WTC11 (cell line): ENCODE measurements at regions not wholly inside any gene's neighbourhood (a gene's known extent, or its start where the extent isn't known, plus 50 kb on each side); places are given as distances from the start of the nearest gene placed in this dataset.

Source experiments
- ATAC-seq: fragments of 200-7000 bp; cut with Tn5 transposase; 2 replicates; pipeline ENCODE4 v1.10.0; 2021; ENCODE audit warnings: mild to moderate bottlenecking, moderate library complexity
- CTCF ChIA-PET: fragments of 300-600 bp; sonication (Branson Sonifier 250); formaldehyde crosslinking; loops from one replicate; lab custom pipeline; 2021; ENCODE audit warnings: antibody characterized with exemption; lab: Charles Lee
- POLR2A ChIA-PET: fragments of 350-600 bp; sonication (Branson Sonifier 250); formaldehyde crosslinking; loops from one replicate; lab custom pipeline; 2021; ENCODE audit warnings: antibody characterized with exemption; lab: Charles Lee
- DNase-seq: peaks from one replicate; pipeline ENCODE4 v3.0.0; 2021; ENCODE audit warnings: low spot score
- H3K27ac Mint-ChIP-seq: 2 replicates; pipeline ENCODE4 v1.8.0; 2021; ENCODE audit warnings: mixed read lengths
- H3K27me3 Mint-ChIP-seq: 2 replicates; pipeline ENCODE4 v1.8.0; 2021; ENCODE audit warnings: low read depth, mild to moderate bottlenecking, moderate library complexity, mixed read lengths
- H3K36me3 Mint-ChIP-seq: 2 replicates; pipeline ENCODE4 v1.8.0; 2021; ENCODE audit warnings: mixed read lengths
- H3K4me1 Mint-ChIP-seq: 2 replicates; pipeline ENCODE4 v1.8.0; 2022; ENCODE audit warnings: mixed read lengths
- H3K4me3 Mint-ChIP-seq: 2 replicates; pipeline ENCODE4 v1.8.0; 2021; ENCODE audit warnings: mild to moderate bottlenecking, moderate library complexity, mixed read lengths
- H3K9me3 Mint-ChIP-seq: 2 replicates; pipeline ENCODE4 v1.8.0; 2021; ENCODE audit warnings: mixed read lengths
- ELF4 ChIP-seq: sonication (generic); formaldehyde crosslinking; IDR thresholded peaks from 2 replicates; pipeline ENCODE4 v1.8.1; 2022; ENCODE audit warnings: low read depth, mild to moderate bottlenecking, moderate library complexity, missing genetic modification reagents
- GABPB1 ChIP-seq: sonication (generic); formaldehyde crosslinking; IDR thresholded peaks from 2 replicates; pipeline ENCODE4 v1.8.1; 2023; ENCODE audit warnings: mild to moderate bottlenecking, missing genetic modification reagents
- GTF2I ChIP-seq: fragments of 250-450 bp; sonication (Bioruptor Pico); conservative IDR thresholded peaks from 2 replicates; pipeline ENCODE4 v1.4.0; 2021; ENCODE audit warnings: mild to moderate bottlenecking
- NFATC4 ChIP-seq: fragments of 250-450 bp; sonication (Bioruptor Pico); IDR thresholded peaks from 2 replicates; pipeline ENCODE4 v1.9.0; 2021; ENCODE audit warnings: mild to moderate bottlenecking
- NR1H2 ChIP-seq: sonication (generic); formaldehyde crosslinking; IDR thresholded peaks from 2 replicates; pipeline ENCODE4 v1.9.0; 2021; ENCODE audit warnings: mild to moderate bottlenecking, moderate library complexity, missing genetic modification reagents
- SOX15 ChIP-seq: fragments of 250-450 bp; sonication (Bioruptor Pico); IDR thresholded peaks from 2 replicates; pipeline ENCODE4 v1.9.0; 2021; ENCODE audit warnings: mild to moderate bottlenecking
- TEAD4 ChIP-seq: sonication (generic); formaldehyde crosslinking; IDR thresholded peaks from 2 replicates; pipeline ENCODE4 v1.8.0; 2022; ENCODE audit warnings: mild to moderate bottlenecking, missing genetic modification reagents
- ZNF121 ChIP-seq: sonication (generic); formaldehyde crosslinking; IDR thresholded peaks from 2 replicates; pipeline ENCODE4 v1.8.0; 2023; ENCODE audit warnings: missing genetic modification reagents
- ZNF317 ChIP-seq: sonication (generic); formaldehyde crosslinking; IDR thresholded peaks from 2 replicates; pipeline ENCODE4 v1.8.1; 2023; ENCODE audit warnings: low read depth, mild to moderate bottlenecking, moderate library complexity, missing genetic modification reagents, borderline replicate concordance
- ZNF416 ChIP-seq: fragments of 250-450 bp; sonication (Bioruptor Pico); IDR thresholded peaks from 2 replicates; pipeline ENCODE4 v1.9.0; 2021; ENCODE audit warnings: mild to moderate bottlenecking, inconsistent platforms
- ZNF532 ChIP-seq: fragments of 250-450 bp; sonication (Bioruptor Pico); IDR thresholded peaks from 2 replicates; pipeline ENCODE4 v1.9.0; 2021; ENCODE audit warnings: mild to moderate bottlenecking, borderline replicate concordance
- TF ChIP-seq, protein P1 (sequence below): sonication (generic); formaldehyde crosslinking; conservative IDR thresholded peaks from 2 replicates; pipeline ENCODE4 v1.8.1; 2023; ENCODE audit warnings: mild to moderate bottlenecking, low read depth, missing genetic modification reagents, moderate library complexity
- TF ChIP-seq, protein P2 (sequence below): sonication (generic); formaldehyde crosslinking; IDR thresholded peaks from 2 replicates; pipeline ENCODE4 v1.8.0; 2023; ENCODE audit warnings: missing genetic modification reagents, mild to moderate bottlenecking, borderline replicate concordance
- TF ChIP-seq, protein P3 (sequence below): sonication (generic); formaldehyde crosslinking; IDR thresholded peaks from 2 replicates; pipeline ENCODE4 v1.8.0; 2023; ENCODE audit warnings: missing genetic modification reagents

- TF ChIP-seq, protein P1, sequence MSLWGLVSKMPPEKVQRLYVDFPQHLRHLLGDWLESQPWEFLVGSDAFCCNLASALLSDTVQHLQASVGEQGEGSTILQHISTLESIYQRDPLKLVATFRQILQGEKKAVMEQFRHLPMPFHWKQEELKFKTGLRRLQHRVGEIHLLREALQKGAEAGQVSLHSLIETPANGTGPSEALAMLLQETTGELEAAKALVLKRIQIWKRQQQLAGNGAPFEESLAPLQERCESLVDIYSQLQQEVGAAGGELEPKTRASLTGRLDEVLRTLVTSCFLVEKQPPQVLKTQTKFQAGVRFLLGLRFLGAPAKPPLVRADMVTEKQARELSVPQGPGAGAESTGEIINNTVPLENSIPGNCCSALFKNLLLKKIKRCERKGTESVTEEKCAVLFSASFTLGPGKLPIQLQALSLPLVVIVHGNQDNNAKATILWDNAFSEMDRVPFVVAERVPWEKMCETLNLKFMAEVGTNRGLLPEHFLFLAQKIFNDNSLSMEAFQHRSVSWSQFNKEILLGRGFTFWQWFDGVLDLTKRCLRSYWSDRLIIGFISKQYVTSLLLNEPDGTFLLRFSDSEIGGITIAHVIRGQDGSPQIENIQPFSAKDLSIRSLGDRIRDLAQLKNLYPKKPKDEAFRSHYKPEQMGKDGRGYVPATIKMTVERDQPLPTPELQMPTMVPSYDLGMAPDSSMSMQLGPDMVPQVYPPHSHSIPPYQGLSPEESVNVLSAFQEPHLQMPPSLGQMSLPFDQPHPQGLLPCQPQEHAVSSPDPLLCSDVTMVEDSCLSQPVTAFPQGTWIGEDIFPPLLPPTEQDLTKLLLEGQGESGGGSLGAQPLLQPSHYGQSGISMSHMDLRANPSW (CRISPR knock-in tag) = no peak
Observed at GRCh38 chr10:58052772-58053171, 214.9 kb downstream of the IPMK start (continued).

- Mint-ChIP-seq H3K9me3 (peaks cover 23% of the 10 kb centered on the region), H3K27ac (peak overlapping the region; percentile 92), H3K36me3 (peaks cover 19% of the 10 kb centered on the region), H3K27me3 (no peaks in the 10 kb centered on the region), H3K4me1 (peaks cover 61% of the 10 kb centered on the region), H3K4me3 (peak overlapping the region; percentile 31)
- TF ChIP-seq, protein P2, sequence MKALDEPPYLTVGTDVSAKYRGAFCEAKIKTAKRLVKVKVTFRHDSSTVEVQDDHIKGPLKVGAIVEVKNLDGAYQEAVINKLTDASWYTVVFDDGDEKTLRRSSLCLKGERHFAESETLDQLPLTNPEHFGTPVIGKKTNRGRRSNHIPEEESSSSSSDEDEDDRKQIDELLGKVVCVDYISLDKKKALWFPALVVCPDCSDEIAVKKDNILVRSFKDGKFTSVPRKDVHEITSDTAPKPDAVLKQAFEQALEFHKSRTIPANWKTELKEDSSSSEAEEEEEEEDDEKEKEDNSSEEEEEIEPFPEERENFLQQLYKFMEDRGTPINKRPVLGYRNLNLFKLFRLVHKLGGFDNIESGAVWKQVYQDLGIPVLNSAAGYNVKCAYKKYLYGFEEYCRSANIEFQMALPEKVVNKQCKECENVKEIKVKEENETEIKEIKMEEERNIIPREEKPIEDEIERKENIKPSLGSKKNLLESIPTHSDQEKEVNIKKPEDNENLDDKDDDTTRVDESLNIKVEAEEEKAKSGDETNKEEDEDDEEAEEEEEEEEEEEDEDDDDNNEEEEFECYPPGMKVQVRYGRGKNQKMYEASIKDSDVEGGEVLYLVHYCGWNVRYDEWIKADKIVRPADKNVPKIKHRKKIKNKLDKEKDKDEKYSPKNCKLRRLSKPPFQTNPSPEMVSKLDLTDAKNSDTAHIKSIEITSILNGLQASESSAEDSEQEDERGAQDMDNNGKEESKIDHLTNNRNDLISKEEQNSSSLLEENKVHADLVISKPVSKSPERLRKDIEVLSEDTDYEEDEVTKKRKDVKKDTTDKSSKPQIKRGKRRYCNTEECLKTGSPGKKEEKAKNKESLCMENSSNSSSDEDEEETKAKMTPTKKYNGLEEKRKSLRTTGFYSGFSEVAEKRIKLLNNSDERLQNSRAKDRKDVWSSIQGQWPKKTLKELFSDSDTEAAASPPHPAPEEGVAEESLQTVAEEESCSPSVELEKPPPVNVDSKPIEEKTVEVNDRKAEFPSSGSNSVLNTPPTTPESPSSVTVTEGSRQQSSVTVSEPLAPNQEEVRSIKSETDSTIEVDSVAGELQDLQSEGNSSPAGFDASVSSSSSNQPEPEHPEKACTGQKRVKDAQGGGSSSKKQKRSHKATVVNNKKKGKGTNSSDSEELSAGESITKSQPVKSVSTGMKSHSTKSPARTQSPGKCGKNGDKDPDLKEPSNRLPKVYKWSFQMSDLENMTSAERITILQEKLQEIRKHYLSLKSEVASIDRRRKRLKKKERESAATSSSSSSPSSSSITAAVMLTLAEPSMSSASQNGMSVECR (CRISPR knock-in tag) = no peak
- no peak for TF ChIP-seq ZNF317
- CTCF ChIA-PET = interaction anchor here (1.5 kb wide), 1 partner anchor 102 kb away, joined by 5 read pairs; no protein-coding TSS in a partner anchor
- POLR2A ChIA-PET = no interaction called here
- DNase-seq (no peak), ATAC-seq (peak; percentile 92)
Observed at GRCh38 chr10:58050575-58050974, 217.1 kb downstream of the IPMK start.

DNA sequence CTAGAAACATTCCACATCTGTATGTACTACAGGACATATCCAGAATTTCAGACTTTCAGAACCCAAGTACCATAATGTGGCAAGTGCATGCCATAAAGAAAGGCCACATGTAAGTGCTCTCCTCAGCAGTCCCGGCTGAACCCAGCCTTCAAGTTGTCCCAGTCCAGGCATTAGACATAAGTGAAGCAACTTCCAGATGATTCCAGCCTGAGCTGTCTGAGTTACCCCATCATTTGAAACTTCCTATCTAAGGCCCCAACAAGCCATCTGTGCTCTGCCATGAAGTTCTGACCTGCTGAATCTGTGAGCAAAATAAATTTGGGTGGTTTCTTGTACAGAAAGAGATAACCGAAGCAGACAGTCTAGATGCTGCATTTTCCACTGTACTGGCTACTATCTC, 218.8 kb downstream of the IPMK start:
- H3K27ac Mint-ChIP-seq = no peak overlapping the region
- no peak for ATAC-seq
- H3K27me3 Mint-ChIP-seq = no peaks in the 10 kb centered on the region
- DNase-seq = no peak
- no peak overlapping the region for H3K4me3 Mint-ChIP-seq
- H3K9me3 Mint-ChIP-seq = peaks cover 19% of the 10 kb centered on the region
- ChIA-PET CTCF (no interaction called here), POLR2A (no interaction called here)
- H3K36me3 Mint-ChIP-seq = peaks cover 14% of the 10 kb centered on the region
- TF ChIP-seq NR1H2 = no peak
- H3K4me1 Mint-ChIP-seq = peaks cover 57% of the 10 kb centered on the region

GRCh38 chr10:58044072-58044471, 223.6 kb downstream of the IPMK start:
- TF ChIP-seq, protein P3, sequence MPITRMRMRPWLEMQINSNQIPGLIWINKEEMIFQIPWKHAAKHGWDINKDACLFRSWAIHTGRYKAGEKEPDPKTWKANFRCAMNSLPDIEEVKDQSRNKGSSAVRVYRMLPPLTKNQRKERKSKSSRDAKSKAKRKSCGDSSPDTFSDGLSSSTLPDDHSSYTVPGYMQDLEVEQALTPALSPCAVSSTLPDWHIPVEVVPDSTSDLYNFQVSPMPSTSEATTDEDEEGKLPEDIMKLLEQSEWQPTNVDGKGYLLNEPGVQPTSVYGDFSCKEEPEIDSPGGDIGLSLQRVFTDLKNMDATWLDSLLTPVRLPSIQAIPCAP (CRISPR knock-in tag) = no peak
- Mint-ChIP-seq H3K9me3 (peaks cover 46% of the 10 kb centered on the region), H3K27me3 (no peaks in the 10 kb centered on the region; the same call in 1 of the 2 replicates), H3K4me1 (peaks cover 15% of the 10 kb centered on the region), H3K36me3 (peaks cover 32% of the 10 kb centered on the region), H3K4me3 (no peak overlapping the region), H3K27ac (no peak overlapping the region)
- no peak for DNase-seq
- POLR2A ChIA-PET = no interaction called here
- CTCF ChIA-PET = no interaction called here
- no peak for ATAC-seq

DNA sequence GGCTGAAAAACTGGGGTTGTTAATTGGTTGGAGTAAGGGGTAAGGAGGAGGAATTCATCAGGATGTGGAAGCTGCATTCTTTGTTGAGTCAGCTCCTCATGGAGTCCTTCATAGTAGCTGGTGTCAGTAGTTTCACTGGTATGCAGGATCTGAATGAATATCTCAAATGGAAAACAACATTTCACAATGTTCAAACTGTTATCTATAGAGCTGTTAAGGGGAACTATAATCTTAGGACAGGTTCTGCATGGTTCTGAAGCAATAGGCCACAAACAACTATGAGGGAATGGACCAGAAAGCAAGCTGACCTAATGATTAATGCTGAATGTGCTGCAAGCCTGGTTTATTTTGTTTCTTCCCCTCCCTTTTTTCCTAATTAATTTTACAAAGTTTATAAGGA, 225.8 kb downstream of the IPMK start:
- no peak overlapping the region for H3K27ac Mint-ChIP-seq
- 0 out of 2 replicates have a peak, but pooled peaks cover 6% of the 10 kb centered on the region for H3K4me1 Mint-ChIP-seq
- DNase-seq (no peak), ATAC-seq (no peak)
- no peak overlapping the region for H3K4me3 Mint-ChIP-seq
- peaks cover 18% of the 10 kb centered on the region for H3K36me3 Mint-ChIP-seq
- no peaks in the 10 kb centered on the region; the same call in 1 of the 2 replicates for H3K27me3 Mint-ChIP-seq
- H3K9me3 Mint-ChIP-seq = peaks cover 34% of the 10 kb centered on the region
- POLR2A ChIA-PET = no interaction called here
- CTCF ChIA-PET = no interaction called here
- TF ChIP-seq SOX15 (CRISPR knock-in tag) (no peak), ZNF317 (no peak), ZNF532 (CRISPR knock-in tag) (no peak), ZNF416 (CRISPR knock-in tag) (no peak), TEAD4 (CRISPR knock-in tag) (no peak), NFATC4 (CRISPR knock-in tag) (no peak), GABPB1 (CRISPR knock-in tag) (no peak), ZNF121 (no peak), GTF2I (CRISPR knock-in tag) (no peak), ELF4 (CRISPR knock-in tag) (no peak)
